HG03342 (cell line): ENCODE measurements at regions not wholly inside any gene's neighbourhood (a gene's known extent, or its start where the extent isn't known, plus 50 kb on each side); places are given as distances from the start of the nearest gene placed in this dataset.

Experiments
- ATAC-seq: cut with Tn5 transposase; IDR thresholded peaks from one replicate; pipeline ENCODE4 v1.9.1; 2021; ENCODE audit warnings: mild to moderate bottlenecking, moderate library complexity; ENCODE audit not compliant: unreplicated experiment

GRCh38 chr19:29292153-29292552 lies 79.2 kb upstream of the UQCRFS1 start:
- no peak for ATAC-seq

DNA sequence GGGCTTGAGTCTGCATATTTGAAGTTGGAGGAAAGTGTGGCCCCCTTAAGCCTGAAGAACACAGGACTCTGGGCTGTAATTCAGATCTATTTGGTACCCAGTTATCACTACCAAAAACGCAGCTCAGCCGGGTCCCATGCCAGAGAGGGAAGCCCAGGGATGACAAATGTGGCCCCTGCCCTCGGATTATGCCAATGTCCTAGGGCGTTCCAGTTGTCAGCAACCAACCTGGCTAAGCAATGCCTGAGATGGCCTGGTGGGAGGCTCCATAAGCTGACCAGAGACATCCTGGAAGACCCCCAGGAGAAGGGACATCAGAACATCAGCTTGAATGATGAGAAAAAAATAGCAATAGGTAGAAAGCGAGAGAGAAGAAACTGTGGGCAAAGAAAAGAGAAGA lies 79.6 kb upstream of the UQCRFS1 start:
- ATAC-seq, result no peak

DNA sequence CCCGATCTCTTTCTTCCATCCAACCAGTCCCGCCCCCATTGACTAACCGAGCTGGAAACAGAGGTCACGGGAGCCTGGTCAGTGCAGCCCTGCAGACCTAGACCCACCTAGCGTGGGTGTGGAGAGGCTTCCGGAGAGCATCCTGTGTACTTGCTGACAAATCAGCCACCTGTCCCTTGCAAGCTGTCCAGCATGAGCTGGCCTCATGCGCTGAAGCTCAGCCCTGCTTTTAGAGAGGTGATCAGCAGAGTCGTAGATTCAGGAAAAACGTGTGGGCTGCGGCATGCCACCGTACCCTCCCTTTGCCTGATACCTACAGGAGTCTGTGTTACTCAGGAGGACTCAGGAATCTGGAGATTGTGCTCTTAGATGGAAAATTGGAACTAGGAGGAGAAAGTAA lies 80.3 kb upstream of the UQCRFS1 start:
- no peak for ATAC-seq

DNA sequence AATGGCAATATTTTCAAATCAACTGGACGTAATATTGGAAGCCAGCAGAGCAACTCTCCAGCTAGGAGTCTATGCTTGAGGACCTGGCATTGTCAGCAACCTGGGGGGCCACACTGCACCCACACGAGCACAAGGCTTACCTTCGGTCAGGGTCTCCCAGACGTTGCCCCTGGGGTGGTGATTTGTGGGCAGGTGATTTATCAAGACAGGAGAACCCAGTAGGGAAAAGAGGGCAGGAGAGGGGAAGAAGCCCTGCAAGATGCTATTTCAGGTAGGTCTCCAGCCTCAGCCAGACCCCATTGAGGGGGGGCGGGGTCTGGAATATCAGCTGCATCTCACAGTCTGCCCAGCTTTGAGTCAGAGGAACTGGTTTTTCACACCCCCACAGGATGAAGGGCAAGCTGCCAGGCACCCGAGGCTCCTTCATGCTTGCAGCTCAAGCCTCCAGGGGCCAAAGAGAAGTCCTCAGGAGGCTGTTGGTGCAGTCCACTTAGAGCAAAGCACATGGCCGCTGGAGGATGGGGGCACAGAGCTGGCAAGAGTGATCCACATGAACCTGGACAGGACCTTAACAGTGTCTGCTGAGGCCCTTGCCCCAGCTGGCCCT lies 80.9 kb upstream of the UQCRFS1 start:
- ATAC-seq, result no peak

GRCh38 chr19:29294343-29294811 lies 81.4 kb upstream of the UQCRFS1 start:
- no peak for ATAC-seq

- ATAC-seq, result no peak
These were observed 82.3 kb upstream of the UQCRFS1 start for GRCh38 chr19:29295285-29295684.

DNA sequence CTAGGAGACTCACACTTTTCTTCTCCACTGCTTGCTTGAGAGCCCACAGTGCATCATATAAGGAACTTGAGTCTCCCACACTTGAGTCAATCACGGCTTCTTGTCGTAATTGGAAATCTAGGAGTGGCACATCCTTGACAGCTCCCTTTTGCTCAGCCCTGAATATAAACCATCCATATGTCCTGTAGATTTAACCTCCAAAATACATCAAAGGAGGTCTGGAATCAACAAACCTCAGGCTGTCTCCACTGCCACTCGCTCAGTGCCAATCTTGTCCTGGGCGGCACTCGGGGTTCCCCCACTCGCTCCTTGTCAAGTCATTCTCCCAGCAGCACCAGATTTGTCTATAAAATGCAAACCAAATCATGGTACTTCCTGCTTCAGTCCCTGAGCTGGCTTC lies 84.4 kb upstream of the UQCRFS1 start:
- no peak for ATAC-seq

DNA sequence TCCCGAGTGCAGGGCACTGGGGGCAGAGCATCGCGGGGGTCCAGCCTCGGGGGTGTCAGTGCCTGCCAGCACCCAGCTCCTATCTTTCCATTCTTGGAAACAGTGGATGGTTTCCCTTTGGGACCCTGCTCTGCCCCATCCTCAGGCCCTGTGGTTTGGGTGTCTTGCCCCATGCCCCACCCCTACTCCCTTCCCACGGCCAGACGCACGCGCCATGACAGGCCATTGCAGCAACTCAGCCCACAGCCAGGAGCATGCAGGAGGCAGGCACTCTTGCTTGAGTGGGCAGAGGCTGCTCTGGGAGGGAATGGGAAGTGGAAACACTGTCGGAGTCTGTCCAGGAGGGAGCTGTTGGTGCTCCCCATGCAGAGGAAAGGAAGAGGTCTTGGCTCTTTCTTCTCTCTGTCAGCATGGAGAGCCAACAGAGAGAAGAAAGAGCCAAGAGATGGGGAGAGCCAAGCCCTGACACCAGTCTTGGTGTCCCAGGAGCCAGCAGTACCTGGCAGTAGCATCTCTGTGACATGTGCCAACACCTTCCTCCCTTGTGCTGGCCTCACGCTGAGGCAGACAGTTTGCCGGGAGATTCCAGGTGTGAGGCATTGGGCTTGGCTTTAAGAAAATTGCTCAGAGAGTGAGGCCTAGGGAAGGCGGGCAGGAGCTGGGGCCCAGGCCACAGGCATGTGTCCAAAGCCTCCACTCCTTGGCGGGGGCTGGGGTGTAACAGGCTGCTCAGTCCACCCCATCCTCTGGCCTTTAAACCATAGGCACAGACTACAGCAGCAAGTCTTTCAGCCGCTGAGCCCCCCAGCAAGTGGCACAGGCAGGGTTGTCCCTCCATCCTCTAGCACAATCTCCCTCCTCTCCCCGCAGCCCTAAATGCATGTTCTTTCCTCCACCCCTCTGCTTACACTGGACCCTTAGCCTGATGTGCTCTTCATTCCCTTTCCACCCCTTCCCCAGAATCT lies 86.7 kb upstream of the UQCRFS1 start:
- no peak for ATAC-seq

GRCh38 chr19:29302002-29302928 lies 89.3 kb upstream of the UQCRFS1 start:
- no peak for ATAC-seq

GRCh38 chr19:29303069-29303718 lies 90.2 kb upstream of the UQCRFS1 start:
- ATAC-seq, result no peak

- ATAC-seq, result no peak
These were observed 90.8 kb upstream of the UQCRFS1 start for GRCh38 chr19:29303719-29304090.

- no peak for ATAC-seq
These were observed 92.3 kb upstream of the UQCRFS1 start for GRCh38 chr19:29305268-29305667.

- no peak for ATAC-seq
These were observed 96.1 kb upstream of the UQCRFS1 start for GRCh38 chr19:29308977-29309590.

GRCh38 chr19:29309637-29310036 lies 96.7 kb upstream of the UQCRFS1 start:
- no peak for ATAC-seq

- ATAC-seq, result no peak
These were observed 98.3 kb upstream of the UQCRFS1 start for GRCh38 chr19:29311191-29311790.

DNA sequence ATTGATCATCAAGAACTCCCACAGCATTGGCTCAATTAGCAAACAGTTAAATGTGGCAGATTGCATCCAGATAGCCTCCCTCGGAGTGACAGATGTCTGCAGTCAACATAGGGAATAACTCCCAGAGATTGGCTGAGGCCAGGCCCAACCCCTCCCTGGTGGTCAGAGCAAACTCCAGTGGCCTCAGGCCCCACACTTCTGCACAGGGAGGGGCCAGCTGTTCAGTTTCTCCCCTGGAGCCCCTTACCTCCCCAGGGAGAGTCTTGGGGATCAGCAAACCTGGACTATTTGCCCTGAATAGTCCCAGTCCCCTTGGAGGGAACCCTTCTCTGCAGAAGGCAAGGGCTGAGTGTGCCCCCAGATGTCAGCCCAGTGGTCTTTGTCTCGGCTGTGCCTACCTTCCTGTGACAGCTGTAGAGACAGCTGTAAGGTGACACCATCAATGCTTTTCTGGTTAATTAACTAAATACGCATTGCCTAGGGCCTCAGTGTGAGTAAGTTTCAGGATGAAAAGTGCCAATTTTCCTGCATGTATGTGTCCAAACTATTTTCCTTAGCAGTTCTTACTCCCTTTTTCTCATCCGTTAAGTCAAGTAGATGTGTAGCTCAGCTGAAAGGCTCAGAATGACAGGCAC lies 102.7 kb upstream of the UQCRFS1 start:
- ATAC-seq, result no peak

DNA sequence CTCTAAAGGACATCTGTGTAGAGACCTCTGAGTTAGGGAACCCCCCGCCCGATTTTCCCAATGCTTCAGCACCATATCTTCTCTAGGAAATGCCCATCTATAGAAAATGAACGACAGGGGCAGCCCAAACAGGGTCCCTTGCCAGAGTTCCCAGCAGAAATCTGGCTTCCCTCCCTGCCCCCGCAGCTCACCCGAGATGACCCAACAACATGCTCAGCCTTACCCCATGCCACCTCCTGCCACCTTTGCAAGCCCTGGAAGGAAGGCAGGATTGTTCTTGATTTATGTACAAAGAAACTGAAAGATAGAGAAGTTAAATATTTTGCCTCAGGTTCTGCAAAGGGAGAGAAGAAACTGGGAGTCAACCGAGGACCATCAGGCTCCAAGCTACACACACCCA lies 105.6 kb upstream of the UQCRFS1 start:
- ATAC-seq, result no peak

DNA sequence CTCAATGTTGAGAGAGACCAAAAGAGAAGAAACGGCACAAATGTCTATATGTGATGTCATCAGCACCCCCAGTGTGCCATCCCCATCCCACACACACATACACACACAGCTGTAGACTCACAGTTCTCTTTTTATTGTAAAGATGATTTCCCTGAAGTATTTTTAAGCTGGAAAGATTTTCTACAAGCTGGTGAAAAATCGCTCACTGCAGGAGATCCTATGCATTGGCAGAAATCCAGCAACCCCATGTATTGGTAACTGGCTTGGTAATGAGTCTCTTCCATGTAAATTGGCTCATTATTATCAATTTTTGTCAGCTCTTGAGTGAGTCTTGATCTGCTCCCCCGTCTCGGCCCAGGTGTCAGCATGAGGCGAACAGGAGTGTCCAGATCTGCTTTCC lies 107.1 kb upstream of the UQCRFS1 start:
- ATAC-seq, result no peak

GRCh38 chr19:29320618-29321017 lies 107.7 kb upstream of the UQCRFS1 start:
- ATAC-seq, result no peak
